Left forelimb (tissue), 1 donor: ENCODE measurements at regions not wholly inside any gene's neighbourhood (a gene's known extent, or its start where the extent isn't known, plus 50 kb on each side); places are given as distances from the start of the nearest gene placed in this dataset.

ENCODE experiments used
- DNase-seq: peaks from one replicate; pipeline ENCODE4 v3.0.0-alpha.2; 2018; ENCODE audit warnings: low spot score

- no peak for DNase-seq
Observed at GRCh38 chr6:21426841-21427490, 166.6 kb upstream of the SOX4 start.

- no peak for DNase-seq
Observed at GRCh38 chr6:21429291-21429690, 164.3 kb upstream of the SOX4 start.

- DNase-seq, result no peak
Observed at GRCh38 chr6:21431526-21431925, 162.0 kb upstream of the SOX4 start.

GRCh38 chr6:21436625-21437024, 156.9 kb upstream of the SOX4 start:
- DNase-seq, result no peak

- DNase-seq, result no peak
Observed at GRCh38 chr6:21437581-21437980, 156.0 kb upstream of the SOX4 start.

- no peak for DNase-seq
Observed at GRCh38 chr6:21438237-21438985, 155.1 kb upstream of the SOX4 start.

GRCh38 chr6:21438986-21439352, 154.6 kb upstream of the SOX4 start:
- DNase-seq, result no peak

- DNase-seq, result no peak
Observed at GRCh38 chr6:21441386-21441785, 152.2 kb upstream of the SOX4 start.

GRCh38 chr6:21442874-21443273, 150.7 kb upstream of the SOX4 start:
- no peak for DNase-seq

GRCh38 chr6:21444711-21445260, 148.8 kb upstream of the SOX4 start:
- DNase-seq, result no peak

GRCh38 chr6:21447987-21448386, 145.6 kb upstream of the SOX4 start:
- DNase-seq, result no peak

GRCh38 chr6:21448485-21449109, 145.0 kb upstream of the SOX4 start:
- no peak for DNase-seq

GRCh38 chr6:21450149-21450548, 143.4 kb upstream of the SOX4 start:
- no peak for DNase-seq

GRCh38 chr6:21450628-21451027, 142.9 kb upstream of the SOX4 start:
- no peak for DNase-seq

GRCh38 chr6:21451546-21452013, 142.0 kb upstream of the SOX4 start:
- DNase-seq, result no peak

- no peak for DNase-seq
Observed at GRCh38 chr6:21454262-21454661, 139.3 kb upstream of the SOX4 start.

GRCh38 chr6:21455071-21455470, 138.5 kb upstream of the SOX4 start:
- no peak for DNase-seq

GRCh38 chr6:21457647-21458046, 135.9 kb upstream of the SOX4 start:
- DNase-seq, result no peak

GRCh38 chr6:21459641-21460040, 133.9 kb upstream of the SOX4 start:
- no peak for DNase-seq

- no peak for DNase-seq
Observed at GRCh38 chr6:21461844-21462518, 131.6 kb upstream of the SOX4 start.

GRCh38 chr6:21462519-21462852, 131.1 kb upstream of the SOX4 start:
- no peak for DNase-seq

- DNase-seq, result no peak
Observed at GRCh38 chr6:21467091-21467490, 126.5 kb upstream of the SOX4 start.

- DNase-seq, result no peak
Observed at GRCh38 chr6:21468461-21468860, 125.1 kb upstream of the SOX4 start.
